SHP77 (cell line): ENCODE measurements at regions not wholly inside any gene's neighbourhood (a gene's known extent, or its start where the extent isn't known, plus 50 kb on each side); places are given as distances from the start of the nearest gene placed in this dataset.

Experiments
- DNase-seq, 2 experiments: peaks; one replicate each; lab custom pipeline; 2025; lab: John Stamatoyannopoulos, UW

DNA sequence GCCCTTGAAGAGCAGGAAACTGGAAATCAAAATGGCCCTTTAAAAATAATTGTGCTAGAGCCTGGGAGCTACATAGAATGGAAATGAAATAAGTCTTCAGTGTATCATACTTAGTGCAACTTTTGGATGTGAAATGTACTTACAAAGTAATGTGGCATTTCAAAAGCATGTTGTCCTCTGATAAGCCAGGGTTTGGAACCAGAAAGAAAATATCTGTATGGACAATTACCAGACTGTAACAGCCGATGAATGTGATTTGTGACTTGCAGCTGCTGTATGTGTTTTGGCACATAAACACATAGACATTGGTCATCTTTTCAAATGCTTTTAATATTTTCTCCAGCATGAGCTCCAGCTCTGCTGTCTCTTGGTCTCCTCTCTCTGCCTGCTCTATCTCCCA lies 546.4 kb downstream of the OMA1 start:
- no peak for DNase-seq

GRCh38 chr1:57996400-57996799 lies 550.1 kb downstream of the OMA1 start:
- no peak for DNase-seq

DNA sequence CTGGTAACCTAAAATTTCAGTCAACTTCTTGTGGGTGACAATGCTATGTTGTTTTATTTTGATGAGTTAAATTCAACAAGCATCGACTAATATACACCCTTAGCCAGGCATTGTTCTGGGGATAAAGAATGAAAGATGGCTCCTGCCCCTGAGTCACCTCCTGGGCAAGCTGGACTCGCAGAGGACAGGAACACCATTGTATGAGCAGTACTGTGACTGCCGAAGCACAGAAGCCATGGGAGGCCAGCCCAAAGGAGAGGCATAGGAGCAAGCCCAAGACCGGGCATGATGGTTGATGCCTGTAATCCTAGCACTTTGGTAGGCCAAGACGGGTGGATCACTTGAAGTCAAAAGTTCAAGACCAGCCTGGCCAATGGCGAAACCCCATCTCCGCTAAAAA lies 555.2 kb downstream of the OMA1 start:
- DNase-seq = no peak

DNA sequence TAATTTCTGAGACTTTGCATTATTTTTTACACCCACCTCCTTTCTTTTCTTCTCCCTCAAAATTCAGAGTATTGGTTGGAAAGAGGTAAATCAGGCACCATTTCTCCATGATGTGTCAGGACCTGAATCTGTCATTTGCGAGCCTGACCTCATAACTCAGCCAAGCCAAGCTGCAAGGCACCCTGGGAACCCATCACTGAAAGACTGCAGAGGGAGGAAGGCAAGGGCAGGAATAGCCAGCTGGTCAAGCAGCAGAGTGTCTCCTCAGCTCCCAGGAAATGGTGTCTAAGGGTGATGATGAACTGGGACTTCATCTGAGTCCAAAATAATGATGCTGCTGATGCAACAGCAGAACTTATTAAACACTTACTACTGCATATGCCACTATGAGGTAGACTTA lies 556.6 kb downstream of the OMA1 start:
- DNase-seq = no peak

- DNase-seq = no peak
Observed at GRCh38 chr1:57987523-57987922, 559.0 kb downstream of the OMA1 start.

- no peak for DNase-seq
Observed at GRCh38 chr1:57986432-57986831, 560.1 kb downstream of the OMA1 start.

- DNase-seq = no peak
Observed at GRCh38 chr1:57984277-57984676, 560.4 kb upstream of the DAB1 start.

DNA sequence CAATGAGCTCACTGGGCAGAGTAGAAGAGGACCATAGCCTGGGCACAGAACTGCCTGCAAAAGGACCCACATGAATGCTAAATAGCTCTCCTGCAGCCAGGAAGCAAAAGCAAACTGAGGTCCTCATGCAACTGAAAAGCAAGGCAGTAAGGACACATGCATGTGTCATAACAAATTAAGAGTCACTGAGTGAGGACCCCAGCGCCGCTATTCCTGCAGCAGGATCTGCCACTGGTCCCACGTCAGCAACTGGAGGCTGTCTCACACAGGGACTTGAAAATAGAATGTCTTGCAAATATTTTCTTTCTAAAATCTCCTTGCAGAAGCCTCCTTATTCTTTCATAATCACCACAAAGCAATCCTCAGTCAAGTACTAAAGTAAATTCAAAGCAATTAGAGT lies 559.6 kb upstream of the DAB1 start:
- DNase-seq = no peak

DNA sequence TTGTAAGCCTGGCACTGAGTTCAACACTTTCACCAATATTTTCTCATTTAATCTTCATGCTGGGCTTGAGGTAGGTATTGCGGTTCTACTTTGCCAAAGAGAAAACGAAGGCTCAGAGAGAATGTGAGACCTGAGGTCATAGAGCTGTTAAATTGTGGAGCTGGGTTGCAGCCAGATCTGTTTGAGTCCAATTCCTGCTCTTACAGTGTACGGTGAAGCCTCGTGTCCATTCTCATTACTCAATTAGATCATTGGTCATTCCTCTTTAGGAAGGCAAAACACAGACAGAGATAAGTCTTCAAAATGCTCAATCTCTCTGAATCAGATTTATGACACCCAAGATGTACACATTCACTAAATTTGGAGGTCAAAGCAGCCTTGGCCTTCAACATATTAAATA lies 559.0 kb upstream of the DAB1 start:
- DNase-seq = no peak

GRCh38 chr1:57976216-57976615 lies 552.4 kb upstream of the DAB1 start:
- no peak for DNase-seq

DNA sequence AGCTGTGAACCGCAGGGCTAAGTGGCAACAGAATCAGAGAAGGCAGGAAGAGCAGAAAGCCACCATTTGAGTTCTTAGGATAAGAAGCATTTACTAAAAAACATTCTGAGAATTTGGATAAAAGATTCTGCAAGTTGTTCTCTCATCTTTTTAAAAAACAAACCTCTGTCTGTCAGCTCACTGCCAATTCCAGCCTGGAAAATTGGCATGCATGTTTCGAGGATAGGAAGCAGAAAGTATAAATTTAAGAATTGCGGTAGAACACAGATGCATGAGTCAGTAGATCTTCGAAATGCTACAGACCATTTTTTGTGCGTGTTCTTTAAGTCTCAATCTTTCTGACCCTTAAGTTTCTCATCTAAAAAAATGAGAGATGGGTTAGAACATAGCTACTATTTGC lies 544.5 kb upstream of the DAB1 start:
- DNase-seq = no peak

DNA sequence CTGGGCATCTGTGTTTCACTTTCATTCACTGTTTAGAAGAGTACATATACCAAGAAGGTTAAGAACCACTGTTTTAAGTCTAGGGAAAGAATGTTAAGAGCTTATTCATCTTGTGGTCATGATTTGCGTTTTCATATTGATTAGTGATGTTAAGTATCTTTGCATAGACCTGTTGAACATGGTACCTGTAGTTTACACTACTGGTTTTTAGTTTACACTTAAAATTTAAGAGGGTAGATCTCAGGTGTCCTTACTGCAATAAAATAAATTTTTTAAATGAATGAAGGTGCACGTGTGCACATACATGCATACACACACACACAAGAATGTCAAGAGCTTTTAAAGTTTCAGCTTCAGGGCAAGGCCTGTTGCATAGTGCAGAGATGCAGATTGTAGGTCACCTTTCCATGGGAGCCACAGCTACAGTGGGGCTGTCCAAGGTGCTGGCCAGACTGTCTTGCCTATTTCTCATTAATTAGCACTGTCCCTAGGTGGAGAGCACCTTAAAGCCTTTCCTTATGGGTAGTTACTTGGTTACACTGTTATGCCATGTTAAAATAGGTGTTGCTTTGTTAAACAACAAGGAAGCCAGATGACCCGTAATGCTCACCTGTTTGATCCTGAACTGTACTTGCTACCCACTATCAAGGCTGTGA lies 543.0 kb upstream of the DAB1 start:
- no peak for DNase-seq

DNA sequence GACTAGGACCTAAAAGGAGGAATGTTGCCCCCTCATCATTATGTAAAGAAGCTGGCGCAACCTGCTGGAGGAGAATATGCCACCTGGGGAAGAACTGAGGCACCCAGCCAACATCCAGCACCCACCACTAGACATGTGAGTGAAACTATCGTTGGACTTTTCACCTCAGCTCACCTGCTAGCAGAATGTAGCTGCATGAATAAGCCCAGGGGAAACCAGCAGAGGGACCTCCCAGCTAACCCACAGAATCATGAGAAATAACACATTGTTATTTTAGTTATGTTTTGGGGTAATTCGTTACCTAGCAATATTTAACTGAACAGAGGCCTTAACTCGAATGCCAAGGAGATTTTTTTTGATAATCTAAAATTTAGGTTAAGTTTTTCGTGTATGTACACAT lies 542.5 kb upstream of the DAB1 start:
- no peak for DNase-seq

DNA sequence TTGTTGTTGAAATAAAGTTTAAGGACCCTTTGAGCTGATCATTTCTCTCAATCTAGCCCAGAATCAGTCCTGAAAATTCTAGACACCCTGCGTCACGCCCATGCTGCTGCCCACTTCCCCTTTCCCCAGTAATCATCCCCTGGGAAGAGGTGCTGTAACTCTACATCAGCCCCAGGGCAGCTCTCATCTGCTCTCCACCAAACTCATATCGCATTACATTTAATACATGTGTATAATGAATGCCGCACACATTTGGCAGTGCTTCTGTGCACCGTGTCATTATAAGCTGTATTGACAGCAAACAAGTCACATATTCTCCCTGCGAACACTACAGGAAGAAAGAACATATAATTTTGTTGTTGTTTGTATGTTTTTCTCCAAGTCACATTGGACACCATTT lies 539.7 kb upstream of the DAB1 start:
- DNase-seq = no peak

DNA sequence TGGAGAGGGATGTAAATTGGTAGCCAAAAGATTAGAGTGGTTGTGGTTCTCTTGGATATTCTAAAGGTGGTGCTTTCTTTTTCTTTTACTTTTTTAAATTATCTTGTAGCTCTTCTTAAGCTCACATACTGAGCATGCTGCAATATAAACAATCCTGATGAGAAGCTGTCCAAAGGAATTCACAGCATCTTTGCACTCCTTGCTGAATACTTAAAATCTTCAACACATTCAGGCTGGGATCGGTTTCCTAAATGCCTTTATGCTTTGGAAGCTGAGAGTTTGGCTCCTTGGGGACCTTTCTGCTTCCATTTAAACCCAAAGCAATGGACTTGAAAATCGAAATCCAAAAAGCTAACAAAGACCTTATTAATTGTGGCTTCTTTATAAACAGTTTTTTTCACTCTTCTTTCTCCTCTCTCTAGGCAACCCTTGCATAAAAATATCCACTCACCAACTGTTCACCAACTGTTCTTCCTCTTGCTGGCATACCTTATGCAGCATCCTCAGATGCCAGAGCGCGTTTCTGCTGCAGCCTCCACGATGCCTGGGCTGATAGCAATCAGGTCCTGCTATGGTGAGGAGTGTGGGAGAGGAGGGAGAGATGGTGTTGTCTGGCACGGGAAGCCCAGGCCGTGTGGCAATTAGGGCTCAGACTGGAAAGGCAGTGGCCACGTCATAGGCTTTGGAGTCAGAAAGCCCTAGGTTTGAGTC lies 535.8 kb upstream of the DAB1 start:
- DNase-seq = no peak

- no peak for DNase-seq
Observed at GRCh38 chr1:57957576-57957975, 533.7 kb upstream of the DAB1 start.

DNA sequence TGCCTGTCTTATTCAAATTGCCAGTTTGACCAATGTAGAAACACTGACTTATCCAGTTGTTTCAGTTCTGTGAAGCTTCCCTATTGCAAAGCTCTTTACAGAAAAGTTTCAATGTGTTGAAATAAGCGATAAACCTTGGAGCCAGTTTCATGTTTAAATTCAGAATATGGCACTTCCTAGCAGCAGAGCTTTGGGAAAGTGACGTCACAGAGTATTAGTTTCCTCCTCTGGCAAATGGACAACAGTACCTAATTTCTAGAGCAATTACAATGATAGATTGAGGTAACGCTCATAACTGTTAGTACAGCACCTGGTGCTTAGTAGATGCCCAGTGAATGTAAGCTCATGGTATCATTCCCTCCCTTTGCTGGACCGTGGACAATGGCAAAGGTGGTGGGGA lies 527.5 kb upstream of the DAB1 start:
- no peak for DNase-seq

DNA sequence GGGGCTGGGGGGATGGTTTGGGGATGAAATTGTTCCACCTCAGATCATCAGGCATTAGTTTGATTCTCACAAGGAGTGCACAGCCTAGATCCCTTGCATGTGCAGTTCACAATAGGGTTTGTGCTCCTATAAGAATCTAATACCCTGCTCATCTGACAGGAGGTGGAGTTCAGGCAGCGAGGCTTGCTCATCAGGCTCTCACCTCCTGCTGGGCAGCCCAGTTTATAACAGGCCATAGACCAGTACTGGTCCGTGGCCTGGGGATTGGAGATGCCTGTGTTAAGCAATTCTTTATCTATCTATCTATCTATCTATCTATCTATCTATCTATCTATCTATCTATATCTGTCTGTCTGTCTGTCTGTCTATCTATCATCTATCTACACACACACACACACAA lies 525.3 kb upstream of the DAB1 start:
- no peak for DNase-seq

DNA sequence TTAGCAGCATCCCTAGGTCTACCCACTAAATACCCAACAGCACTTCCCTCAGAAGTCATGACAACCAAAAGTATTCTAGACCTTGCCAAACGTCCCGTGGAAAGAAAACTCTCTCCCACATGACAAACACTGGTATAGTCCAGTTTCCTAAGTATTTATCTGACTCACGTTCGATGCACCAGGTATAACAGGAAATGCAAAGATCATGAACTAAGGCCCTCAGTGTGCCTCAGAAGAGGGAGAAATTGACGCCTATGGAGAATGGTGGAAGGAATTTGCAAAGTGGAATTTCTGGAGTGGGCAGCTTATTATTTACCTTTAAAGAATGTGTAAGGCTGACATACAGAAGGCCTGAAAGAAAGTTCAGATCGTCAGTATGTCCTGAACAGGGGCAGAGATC lies 523.6 kb upstream of the DAB1 start:
- DNase-seq = no peak

DNA sequence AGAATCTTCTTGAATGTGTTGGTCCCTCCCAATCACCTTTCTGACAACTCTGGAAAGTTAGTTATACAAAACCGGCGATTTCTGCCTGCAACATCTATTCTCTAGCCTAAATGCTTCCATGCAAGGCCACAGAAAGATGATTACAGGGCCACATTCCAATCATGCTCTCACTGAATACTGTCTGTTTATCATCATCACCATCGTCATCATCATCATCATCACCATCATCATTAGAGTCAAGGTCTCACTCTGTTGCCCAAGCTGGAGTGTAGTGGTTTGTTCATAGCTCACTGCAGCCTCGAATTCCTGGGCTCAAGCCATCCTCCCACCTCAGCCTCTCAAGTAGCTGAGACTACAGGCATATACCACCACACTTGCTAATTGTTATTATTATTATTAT lies 521.2 kb upstream of the DAB1 start:
- DNase-seq = no peak

DNA sequence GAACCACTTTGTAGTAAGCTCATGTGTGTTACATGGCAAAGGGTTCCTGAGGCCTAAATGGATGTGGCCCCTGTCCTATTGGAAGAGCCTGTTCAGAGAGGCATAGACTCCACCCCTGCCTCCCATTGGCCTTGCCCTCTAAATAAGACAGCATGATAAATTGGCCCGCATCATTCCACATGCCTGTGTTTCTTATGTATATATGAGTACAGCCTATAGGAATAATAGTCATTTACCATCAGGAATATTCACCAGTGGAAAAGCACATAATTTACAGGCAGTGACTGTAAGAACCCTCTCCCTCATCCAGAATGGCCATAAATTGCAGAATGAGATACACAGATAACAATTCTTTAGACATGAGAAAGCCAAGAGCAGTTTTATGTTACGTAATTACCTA lies 519.5 kb upstream of the DAB1 start:
- no peak for DNase-seq

DNA sequence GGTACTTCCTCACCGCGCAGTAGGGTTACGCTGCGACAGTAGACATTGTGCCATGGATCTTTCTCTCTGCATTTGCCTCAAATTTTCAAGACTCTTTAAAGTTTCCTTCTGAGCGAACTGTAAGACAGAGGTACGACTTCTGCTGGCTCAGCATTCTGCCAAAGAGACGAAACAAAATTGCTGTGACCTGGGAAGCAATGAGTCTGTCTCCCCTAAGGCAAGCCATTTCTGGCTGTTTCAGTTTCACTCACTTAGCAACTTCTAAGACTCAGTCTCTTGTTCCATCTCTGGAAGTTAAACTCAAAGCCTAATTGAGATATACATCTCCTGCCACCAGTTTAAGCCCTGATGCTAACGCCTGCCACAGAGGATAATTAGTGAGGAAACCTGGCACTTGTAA lies 510.9 kb upstream of the DAB1 start:
- DNase-seq = no peak

GRCh38 chr1:57927003-57927402 lies 503.1 kb upstream of the DAB1 start:
- no peak for DNase-seq

DNA sequence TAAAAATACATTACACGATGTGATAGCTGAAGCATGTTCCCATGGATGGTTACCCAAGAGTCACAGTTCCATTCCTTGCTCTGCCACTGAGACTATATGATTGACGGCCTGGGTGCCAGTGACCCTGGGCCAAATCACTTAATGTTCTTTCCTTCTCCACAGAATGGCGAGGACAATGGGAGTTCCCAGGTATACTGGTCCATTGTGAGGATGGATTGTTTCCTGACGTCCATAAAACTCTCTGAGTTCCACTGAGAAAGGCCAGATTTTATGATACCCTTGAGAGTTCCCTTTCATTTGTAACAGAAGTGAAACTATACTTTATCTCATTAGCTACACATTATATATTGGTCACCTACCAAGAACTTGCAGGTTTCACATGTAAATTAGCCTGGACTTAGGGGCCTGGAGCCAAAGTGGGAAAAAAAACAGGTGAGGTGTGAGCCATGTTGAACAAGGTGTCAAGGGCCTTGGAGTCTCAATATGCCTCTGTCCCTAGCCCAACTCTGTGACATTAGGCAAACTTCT lies 502.2 kb upstream of the DAB1 start:
- no peak for DNase-seq
